ENCODE measurements at regions not wholly inside any gene's neighbourhood (a gene's known extent, or its start where the extent isn't known, plus 50 kb on each side); places are given as distances from the start of the nearest gene placed in this dataset.

DNA sequence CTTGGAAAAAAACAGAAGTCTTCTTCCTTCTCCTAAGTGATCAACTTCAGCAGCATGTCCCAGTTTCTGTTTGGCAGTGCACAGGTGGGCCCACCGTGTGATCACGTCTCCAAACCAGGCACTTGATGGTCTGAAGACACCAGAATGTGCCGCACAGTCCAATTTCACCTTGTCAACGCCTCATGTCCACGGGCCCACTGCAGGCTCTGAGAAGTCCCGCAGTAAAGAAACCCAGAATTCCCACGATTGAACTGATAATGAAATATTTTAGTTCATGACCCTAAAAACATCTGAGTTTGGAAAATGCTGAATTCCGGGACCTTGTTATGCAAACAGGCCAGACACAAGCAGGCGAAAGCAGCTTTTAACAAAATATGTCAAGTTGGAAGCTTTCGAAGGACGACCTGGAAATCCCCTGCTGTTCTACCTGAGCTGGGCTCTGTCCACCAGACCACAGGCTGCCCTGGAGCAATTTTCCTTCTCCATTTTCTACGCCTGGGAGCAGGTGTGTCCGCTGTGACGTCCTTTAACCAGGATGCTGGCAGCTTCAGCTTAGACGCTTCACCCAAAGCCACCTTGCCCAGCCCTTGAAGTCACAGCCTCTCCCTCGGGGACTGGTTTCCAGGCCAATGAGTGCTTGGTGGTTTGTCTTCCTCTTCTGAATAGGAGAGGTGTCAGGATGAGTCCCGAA, 167.8 kb upstream of the IQSEC1 start:
- ChIA-PET POLR2A (no interaction called here), SMC1A (ENCODE audit: uncharacterized antibody, unreplicated experiment) (no interaction called here), RAD21 (ENCODE audit: unreplicated experiment) (no interaction called here), CTCF (no interaction called here)
- in situ Hi-C loops (cut with MboI): no loop called here
- Histone ChIP-seq H3K9me3 (replicated peaks; ENCODE audit: control insufficient read depth, insufficient read depth, low read length) (no peaks in the 10 kb centered on the region), H2AFZ (ENCODE audit: control insufficient read depth, low read depth, low read length) (no peak overlapping the region), H3K4me3 (no peak overlapping the region), H3K27me3 (replicated peaks in 1 of 2; ENCODE audit: control insufficient read depth in 2 of 2, insufficient read depth in 2 of 2, low read length in 1 of 2) (0 out of 4 replicates have a peak, but pooled peaks cover 0 to 2% of the 10 kb centered on the region in 2 experiments), H4K20me1 (ENCODE audit: control insufficient read depth, insufficient read depth) (no peaks in the 10 kb centered on the region), H3K4me1 (ENCODE audit: control insufficient read depth, insufficient read depth, low read length) (no peaks in the 10 kb centered on the region), H3K4me2 (ENCODE audit: control insufficient read depth, insufficient read depth) (no peak overlapping the region), H3K9ac (ENCODE audit: control insufficient read depth, insufficient read depth, low read length) (no peak overlapping the region), H3K79me2 (ENCODE audit: control insufficient read depth, insufficient read depth, low read length) (no peaks in the 10 kb centered on the region), H3K27ac (ENCODE audit: control insufficient read depth, insufficient read depth) (no peak overlapping the region), H3K36me3 (ENCODE audit: control insufficient read depth in 2 of 2, insufficient read depth in 2 of 2, low read length in 1 of 2) (no peaks in the 10 kb centered on the region)
- FAIRE-seq: no peak
- no peak for ATAC-seq
- no TSS peak for BruUV-seq (replicated peaks)
- 49% methylated on average over 17 of the region's 17 CpGs for WGBS (ENCODE audit: insufficient coverage, insufficient replicate concordance, low lambda C conversion rate, missing lambda C conversion rate)
- TF ChIP-seq CBX5 (IDR thresholded peaks at IDR 0.05; ENCODE audit: low read depth) (no peak), TAF1 (IDR thresholded peaks at IDR 0.05; ENCODE audit: borderline replicate concordance, low read depth, low read length) (no peak), BACH1 (IDR thresholded peaks at IDR 0.05; ENCODE audit: borderline replicate concordance) (no peak), RAD21 (IDR thresholded peaks at IDR 0.05; ENCODE audit: insufficient read depth, low read depth, low read length) (no peak), MTA3 (IDR thresholded peaks at IDR 0.05; ENCODE audit: borderline replicate concordance, low read length) (no peak)
- TF ChIP-seq, protein P1, sequence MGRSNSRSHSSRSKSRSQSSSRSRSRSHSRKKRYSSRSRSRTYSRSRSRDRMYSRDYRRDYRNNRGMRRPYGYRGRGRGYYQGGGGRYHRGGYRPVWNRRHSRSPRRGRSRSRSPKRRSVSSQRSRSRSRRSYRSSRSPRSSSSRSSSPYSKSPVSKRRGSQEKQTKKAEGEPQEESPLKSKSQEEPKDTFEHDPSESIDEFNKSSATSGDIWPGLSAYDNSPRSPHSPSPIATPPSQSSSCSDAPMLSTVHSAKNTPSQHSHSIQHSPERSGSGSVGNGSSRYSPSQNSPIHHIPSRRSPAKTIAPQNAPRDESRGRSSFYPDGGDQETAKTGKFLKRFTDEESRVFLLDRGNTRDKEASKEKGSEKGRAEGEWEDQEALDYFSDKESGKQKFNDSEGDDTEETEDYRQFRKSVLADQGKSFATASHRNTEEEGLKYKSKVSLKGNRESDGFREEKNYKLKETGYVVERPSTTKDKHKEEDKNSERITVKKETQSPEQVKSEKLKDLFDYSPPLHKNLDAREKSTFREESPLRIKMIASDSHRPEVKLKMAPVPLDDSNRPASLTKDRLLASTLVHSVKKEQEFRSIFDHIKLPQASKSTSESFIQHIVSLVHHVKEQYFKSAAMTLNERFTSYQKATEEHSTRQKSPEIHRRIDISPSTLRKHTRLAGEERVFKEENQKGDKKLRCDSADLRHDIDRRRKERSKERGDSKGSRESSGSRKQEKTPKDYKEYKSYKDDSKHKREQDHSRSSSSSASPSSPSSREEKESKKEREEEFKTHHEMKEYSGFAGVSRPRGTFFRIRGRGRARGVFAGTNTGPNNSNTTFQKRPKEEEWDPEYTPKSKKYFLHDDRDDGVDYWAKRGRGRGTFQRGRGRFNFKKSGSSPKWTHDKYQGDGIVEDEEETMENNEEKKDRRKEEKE (IDR thresholded peaks at IDR 0.05): no peak
- TF ChIP-seq, protein P2, sequence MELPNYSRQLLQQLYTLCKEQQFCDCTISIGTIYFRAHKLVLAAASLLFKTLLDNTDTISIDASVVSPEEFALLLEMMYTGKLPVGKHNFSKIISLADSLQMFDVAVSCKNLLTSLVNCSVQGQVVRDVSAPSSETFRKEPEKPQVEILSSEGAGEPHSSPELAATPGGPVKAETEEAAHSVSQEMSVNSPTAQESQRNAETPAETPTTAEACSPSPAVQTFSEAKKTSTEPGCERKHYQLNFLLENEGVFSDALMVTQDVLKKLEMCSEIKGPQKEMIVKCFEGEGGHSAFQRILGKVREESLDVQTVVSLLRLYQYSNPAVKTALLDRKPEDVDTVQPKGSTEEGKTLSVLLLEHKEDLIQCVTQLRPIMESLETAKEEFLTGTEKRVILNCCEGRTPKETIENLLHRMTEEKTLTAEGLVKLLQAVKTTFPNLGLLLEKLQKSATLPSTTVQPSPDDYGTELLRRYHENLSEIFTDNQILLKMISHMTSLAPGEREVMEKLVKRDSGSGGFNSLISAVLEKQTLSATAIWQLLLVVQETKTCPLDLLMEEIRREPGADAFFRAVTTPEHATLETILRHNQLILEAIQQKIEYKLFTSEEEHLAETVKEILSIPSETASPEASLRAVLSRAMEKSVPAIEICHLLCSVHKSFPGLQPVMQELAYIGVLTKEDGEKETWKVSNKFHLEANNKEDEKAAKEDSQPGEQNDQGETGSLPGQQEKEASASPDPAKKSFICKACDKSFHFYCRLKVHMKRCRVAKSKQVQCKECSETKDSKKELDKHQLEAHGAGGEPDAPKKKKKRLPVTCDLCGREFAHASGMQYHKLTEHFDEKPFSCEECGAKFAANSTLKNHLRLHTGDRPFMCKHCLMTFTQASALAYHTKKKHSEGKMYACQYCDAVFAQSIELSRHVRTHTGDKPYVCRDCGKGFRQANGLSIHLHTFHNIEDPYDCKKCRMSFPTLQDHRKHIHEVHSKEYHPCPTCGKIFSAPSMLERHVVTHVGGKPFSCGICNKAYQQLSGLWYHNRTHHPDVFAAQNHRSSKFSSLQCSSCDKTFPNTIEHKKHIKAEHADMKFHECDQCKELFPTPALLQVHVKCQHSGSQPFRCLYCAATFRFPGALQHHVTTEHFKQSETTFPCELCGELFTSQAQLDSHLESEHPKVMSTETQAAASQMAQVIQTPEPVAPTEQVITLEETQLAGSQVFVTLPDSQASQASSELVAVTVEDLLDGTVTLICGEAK (IDR thresholded peaks at IDR 0.05; ENCODE audit: borderline replicate concordance): no peak
- TF ChIP-seq, protein P3, sequence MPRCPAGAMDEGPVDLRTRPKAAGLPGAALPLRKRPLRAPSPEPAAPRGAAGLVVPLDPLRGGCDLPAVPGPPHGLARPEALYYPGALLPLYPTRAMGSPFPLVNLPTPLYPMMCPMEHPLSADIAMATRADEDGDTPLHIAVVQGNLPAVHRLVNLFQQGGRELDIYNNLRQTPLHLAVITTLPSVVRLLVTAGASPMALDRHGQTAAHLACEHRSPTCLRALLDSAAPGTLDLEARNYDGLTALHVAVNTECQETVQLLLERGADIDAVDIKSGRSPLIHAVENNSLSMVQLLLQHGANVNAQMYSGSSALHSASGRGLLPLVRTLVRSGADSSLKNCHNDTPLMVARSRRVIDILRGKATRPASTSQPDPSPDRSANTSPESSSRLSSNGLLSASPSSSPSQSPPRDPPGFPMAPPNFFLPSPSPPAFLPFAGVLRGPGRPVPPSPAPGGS (IDR thresholded peaks at IDR 0.05; ENCODE audit: borderline replicate concordance, insufficient read depth, low read depth, low read length, poor library complexity, severe bottlenecking): no peak
- no peak for DNase-seq (ENCODE audit: low read depth, low spot score)
- intact Hi-C loops (cut with micrococcal nuclease; ENCODE audit: unreplicated experiment): no loop called here
